ENCODE measurements at regions not wholly inside any gene's neighbourhood (a gene's known extent, or its start where the extent isn't known, plus 50 kb on each side); places are given as distances from the start of the nearest gene placed in this dataset.
"Not testable (repeated sequence)": the region's sequence is repeated elsewhere in the genome, so short reads cannot be mapped to it uniquely, and the experiment has no call there.

GRCh38 chr15:35956056-35956455 lies 410.1 kb upstream of the DPH6 start:
- DNase-seq (no peak), ATAC-seq (no peak)
- Histone ChIP-seq H3K27me3 (no peaks in the 10 kb centered on the region), H3K4me3 (no peak overlapping the region), H3K4me1 (no peaks in the 10 kb centered on the region), H3K27ac (no peak overlapping the region), H3K36me3 (no peaks in the 10 kb centered on the region), H3K9me3 (no peaks in the 10 kb centered on the region)
- no peak for TF ChIP-seq CTCF (IDR thresholded peaks at IDR 0.05)
- intact Hi-C loops (cut with DNase I), result no loop called here

- Histone ChIP-seq H3K36me3 (no peaks in the 10 kb centered on the region), H3K27me3 (no peaks in the 10 kb centered on the region), H3K27ac (no peak overlapping the region), H3K9me3 (no peaks in the 10 kb centered on the region), H3K4me3 (no peak overlapping the region), H3K4me1 (no peaks in the 10 kb centered on the region)
- ATAC-seq, result no peak
- intact Hi-C loops (cut with DNase I), result no loop called here
- DNase-seq, result no peak
- no peak for TF ChIP-seq CTCF (IDR thresholded peaks at IDR 0.05)
These were observed 412.1 kb upstream of the DPH6 start for GRCh38 chr15:35958021-35958420.

- H3K27ac ChIP-seq, result no peak overlapping the region
- no peak overlapping the region for H3K4me3 ChIP-seq
- no peaks in the 10 kb centered on the region for H3K9me3 ChIP-seq
- intact Hi-C loops (cut with DNase I), result no loop called here
- H3K36me3 ChIP-seq, result no peaks in the 10 kb centered on the region
- no peaks in the 10 kb centered on the region for H3K27me3 ChIP-seq
- peak; percentile 58 for ATAC-seq
- DNase-seq, result no peak
- no peak for TF ChIP-seq CTCF (IDR thresholded peaks at IDR 0.05)
- H3K4me1 ChIP-seq, result no peaks in the 10 kb centered on the region
These were observed 413.0 kb upstream of the DPH6 start for GRCh38 chr15:35958975-35959374.

- Histone ChIP-seq H3K9me3 (no peaks in the 10 kb centered on the region), H3K27ac (no peak overlapping the region), H3K36me3 (no peaks in the 10 kb centered on the region), H3K4me3 (no peak overlapping the region), H3K4me1 (no peaks in the 10 kb centered on the region), H3K27me3 (no peaks in the 10 kb centered on the region)
- intact Hi-C loops (cut with DNase I), result no loop called here
- DNase-seq (no peak), ATAC-seq (no peak)
- TF ChIP-seq CTCF (IDR thresholded peaks at IDR 0.05), result no peak
These were observed 417.4 kb upstream of the DPH6 start for GRCh38 chr15:35963326-35963725.

- Histone ChIP-seq H3K4me1 (no peaks in the 10 kb centered on the region), H3K4me3 (no peak overlapping the region), H3K36me3 (no peaks in the 10 kb centered on the region), H3K27ac (no peak overlapping the region), H3K9me3 (no peaks in the 10 kb centered on the region), H3K27me3 (no peaks in the 10 kb centered on the region)
- DNase-seq (no peak), ATAC-seq (no peak)
- no peak for TF ChIP-seq CTCF (IDR thresholded peaks at IDR 0.05)
- intact Hi-C loops (cut with DNase I), result no loop called here
These were observed 420.8 kb upstream of the DPH6 start for GRCh38 chr15:35966781-35967180.

- H3K9me3 ChIP-seq; H3K4me3 ChIP-seq; H3K4me1 ChIP-seq; intact Hi-C loops (cut with DNase I); H3K27ac ChIP-seq; H3K27me3 ChIP-seq; H3K36me3 ChIP-seq; ATAC-seq: not testable (repeated sequence)
- peak in 1 of 4 donors; percentile 30 for DNase-seq
These were observed 422.0 kb upstream of the DPH6 start for GRCh38 chr15:35967968-35968367.
